ENCODE measurements at regions not wholly inside any gene's neighbourhood (a gene's known extent, or its start where the extent isn't known, plus 50 kb on each side); places are given as distances from the start of the nearest gene placed in this dataset.
"Not testable (repeated sequence)": the region's sequence is repeated elsewhere in the genome, so short reads cannot be mapped to it uniquely, and the experiment has no call there.

- DNase-seq: no peak
These were observed 865.5 kb downstream of the CCDC85A start for GRCh38 chr2:57049273-57049672.

DNA sequence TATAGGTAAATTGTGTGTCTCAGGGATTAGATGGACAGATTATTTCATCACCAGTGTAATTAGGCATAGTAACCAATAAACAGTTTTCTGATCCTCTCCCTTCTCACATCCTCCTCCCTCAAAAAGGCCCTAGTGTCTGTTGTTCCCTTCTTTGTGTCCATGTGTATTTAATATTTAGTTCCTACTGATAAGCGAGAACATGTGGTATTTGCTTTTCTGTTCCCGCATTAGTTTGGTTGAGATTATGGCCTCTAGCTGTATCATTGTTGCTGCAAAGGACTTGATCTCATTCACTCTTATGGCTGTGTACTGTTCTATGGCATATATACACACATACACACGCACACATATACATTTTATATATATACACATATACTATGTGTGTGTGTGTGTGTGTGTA lies 866.2 kb downstream of the CCDC85A start:
- DNase-seq: no peak

- DNase-seq: not testable (repeated sequence)
These were observed 882.5 kb downstream of the CCDC85A start for GRCh38 chr2:57066301-57066700.

DNA sequence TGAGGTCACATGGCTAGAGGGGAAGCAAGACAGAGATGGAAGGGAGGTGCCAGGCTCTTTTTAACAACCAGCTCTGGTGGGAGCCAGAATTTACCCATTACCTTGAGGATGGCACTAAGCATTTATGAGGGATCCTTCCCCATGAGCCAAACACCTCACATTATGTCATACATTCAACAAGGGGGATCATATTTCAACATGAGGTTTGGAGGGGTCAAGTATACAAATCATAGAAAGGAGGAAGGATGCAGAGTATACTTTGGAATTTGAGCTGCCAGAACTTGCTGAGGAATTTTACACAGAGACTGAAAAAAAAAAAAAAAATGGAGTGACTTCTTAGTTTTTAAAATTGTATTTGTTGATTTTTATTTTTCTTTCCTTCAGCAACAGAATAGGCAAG lies 891.4 kb downstream of the CCDC85A start:
- DNase-seq: no peak

GRCh38 chr2:57080035-57080434 lies 896.2 kb downstream of the CCDC85A start:
- no peak for DNase-seq

GRCh38 chr2:57084697-57085281 lies 901.0 kb downstream of the CCDC85A start:
- no peak for DNase-seq

DNA sequence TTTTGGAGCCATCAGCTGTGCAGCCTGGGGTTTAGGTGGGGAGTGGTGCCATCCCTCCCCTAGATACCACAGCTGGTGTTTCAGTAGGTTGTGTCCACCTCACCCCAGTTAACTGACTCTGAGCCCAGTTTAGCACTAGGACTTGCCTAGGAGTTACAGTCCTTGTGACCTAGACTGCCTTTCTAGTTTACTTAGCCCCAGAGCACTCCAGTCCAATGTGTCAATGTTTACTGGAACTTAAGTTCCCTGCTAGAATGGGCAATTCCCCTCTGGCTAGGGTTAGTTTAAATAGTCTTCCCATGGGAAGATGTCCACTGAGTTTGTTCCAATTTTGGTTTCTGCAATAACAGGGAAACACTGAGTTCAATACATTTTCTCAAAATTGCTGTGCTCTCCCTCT lies 909.2 kb downstream of the CCDC85A start:
- no peak for DNase-seq

DNA sequence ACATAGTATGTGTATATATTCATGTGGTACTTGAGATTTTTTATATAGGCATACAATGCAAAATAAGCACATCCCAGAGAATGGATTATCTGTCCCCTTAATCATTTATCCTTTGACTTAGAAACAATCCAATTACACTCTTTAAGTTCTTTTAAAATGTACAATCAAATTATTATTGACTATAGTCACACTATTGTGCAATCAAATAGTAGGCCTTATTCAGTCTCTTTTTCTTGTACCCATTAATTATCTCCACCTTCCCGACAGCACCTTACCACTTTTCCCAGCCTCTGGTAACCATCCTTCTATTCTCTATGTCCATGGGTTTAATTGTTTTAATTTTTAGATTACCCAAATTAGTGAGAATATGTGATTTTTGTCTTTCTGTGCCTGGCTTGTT lies 914.1 kb downstream of the CCDC85A start:
- DNase-seq: no peak

- DNase-seq: no peak
These were observed 916.6 kb downstream of the CCDC85A start for GRCh38 chr2:57100436-57100835.

- DNase-seq: no peak
These were observed 921.9 kb downstream of the CCDC85A start for GRCh38 chr2:57105694-57106093.

DNA sequence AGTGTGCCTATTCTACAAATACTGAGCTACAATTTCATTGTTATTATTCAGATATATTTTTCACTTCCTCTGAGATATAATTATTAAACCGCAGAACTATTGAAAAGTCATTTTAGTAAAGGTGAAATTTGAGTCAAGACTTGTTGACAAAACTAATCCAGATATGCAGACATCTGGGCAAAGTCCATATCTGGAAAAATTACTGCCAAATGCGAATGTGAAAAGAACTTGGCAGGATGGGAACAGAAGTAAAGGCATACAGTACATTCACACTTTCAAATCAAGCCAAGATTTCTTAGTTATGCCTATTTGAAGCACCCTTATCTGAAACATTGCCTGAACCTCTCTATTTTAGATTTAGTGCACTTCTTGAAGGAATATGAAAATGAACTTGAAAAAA lies 923.6 kb downstream of the CCDC85A start:
- no peak for DNase-seq

DNA sequence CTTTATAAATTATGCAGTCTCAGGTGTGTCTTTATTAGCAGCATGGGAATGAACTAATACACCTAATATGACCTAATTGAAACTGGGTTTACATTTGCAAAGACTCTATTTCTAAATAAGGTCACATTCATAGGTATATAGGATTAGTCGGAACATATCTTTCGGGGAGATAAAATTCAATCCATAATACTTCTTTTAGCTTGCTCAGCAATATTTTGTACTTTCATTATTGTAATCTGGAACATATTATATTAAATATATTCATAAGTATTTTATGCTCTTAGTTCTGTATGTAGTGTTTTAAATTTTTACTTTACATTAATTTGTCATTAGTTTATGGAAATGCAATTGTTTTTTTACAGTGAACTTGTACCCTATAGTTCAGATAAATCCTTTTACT lies 927.7 kb downstream of the CCDC85A start:
- DNase-seq: no peak

DNA sequence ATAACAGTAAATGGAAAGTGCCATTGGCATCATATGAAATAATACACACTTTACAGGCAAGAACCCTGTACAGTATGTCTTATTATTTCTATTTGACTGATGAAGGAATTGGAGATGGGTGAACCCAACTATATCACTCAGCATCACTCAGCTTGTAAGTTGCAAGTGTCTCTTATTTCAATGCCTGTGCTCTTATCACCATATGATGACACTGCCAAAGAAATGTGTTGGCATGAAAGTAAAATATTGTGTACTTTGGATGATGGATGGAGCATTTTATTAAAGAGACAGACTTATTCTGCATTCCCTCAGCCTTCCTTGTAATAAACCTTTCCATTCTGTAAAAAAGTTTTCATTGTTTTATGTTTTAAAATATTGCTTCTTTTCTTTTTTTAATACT lies 927.5 kb upstream of the VRK2 start:
- DNase-seq: no peak

DNA sequence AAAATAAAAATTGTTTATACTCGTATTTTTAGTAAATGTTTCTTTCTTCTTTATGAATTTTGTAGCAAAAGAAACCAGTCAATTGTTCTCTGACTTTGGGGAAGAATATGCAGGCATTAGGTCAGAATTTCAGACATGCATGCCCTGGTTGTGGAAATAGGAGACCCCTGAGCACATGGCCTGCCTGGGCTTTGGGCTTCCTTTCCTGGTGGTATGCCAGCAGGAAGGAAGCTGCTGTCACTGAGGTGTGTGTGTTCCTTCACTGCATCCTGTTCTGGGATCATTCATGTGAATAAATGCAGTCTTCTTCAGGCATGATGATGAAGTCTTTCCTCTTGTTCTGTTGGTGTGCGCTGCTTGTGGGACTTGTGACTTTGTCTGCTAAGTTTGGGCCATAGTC lies 920.2 kb upstream of the VRK2 start:
- no peak for DNase-seq

DNA sequence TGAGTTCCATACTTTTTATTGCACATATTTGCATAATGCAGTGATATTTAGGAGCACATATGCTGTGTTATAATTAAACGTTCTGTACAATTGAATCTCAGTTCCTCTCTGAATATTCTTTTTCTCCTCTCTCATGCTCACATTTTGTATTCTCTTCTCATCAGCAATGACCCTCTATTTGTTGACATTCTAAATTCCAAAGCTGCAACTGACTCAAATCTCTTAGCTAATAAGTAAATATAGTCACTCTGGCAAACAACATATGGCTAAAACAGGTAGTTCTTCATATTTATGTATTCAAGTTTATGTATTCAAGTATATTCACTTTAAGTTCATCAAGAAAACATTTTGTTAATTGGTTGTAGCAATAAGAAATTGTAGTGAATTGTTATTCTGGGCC lies 907.4 kb upstream of the VRK2 start:
- DNase-seq: no peak

DNA sequence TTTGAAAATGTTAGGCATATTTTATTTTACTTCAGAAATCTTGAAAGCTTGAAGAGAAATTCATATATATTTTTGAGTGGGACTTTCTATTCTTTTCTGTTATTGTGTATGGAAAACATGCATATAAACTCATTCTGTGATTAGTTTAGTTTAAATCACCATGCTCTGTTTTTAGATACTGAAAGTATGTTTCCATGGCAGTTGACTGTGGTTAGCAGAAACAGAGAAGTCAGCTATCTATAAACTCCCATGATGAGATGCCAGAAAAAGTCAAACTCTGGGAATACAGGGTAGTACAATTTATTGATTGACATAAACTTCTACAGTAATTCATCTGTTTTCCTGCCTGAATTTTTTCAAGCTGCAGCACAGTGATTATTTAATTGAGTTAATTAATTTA lies 905.3 kb upstream of the VRK2 start:
- no peak for DNase-seq

GRCh38 chr2:57146951-57147350 lies 899.7 kb upstream of the VRK2 start:
- no peak for DNase-seq

GRCh38 chr2:57156231-57156924 lies 890.2 kb upstream of the VRK2 start:
- DNase-seq: no peak

DNA sequence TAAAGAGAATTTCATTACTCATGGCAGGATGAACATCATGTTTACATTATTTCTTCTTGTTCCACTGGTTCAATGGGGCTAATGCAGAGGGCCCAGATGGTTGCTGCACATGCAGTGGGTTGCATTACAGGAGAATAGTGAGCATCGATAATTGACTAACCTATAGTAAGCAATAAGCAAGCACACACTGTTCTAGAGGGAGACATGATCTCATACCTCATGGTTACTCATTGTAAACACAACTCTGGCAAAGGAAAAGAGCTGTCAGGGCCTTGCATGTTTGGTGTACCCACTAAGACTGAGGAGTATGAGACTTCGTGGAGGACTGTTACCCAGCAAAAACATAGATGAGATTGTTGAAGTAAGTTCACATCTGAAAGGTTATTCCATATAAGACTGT lies 885.6 kb upstream of the VRK2 start:
- DNase-seq: no peak

GRCh38 chr2:57177176-57177575 lies 869.4 kb upstream of the VRK2 start:
- DNase-seq: no peak

- no peak for DNase-seq
These were observed 866.5 kb upstream of the VRK2 start for GRCh38 chr2:57180042-57180567.

GRCh38 chr2:57180678-57181077 lies 865.9 kb upstream of the VRK2 start:
- DNase-seq: no peak

GRCh38 chr2:57181315-57182038 lies 865.1 kb upstream of the VRK2 start:
- no peak for DNase-seq

- no peak for DNase-seq
These were observed 863.7 kb upstream of the VRK2 start for GRCh38 chr2:57182916-57183315.
